IMR-90 (cell line): ENCODE measurements at regions not wholly inside any gene's neighbourhood (a gene's known extent, or its start where the extent isn't known, plus 50 kb on each side); places are given as distances from the start of the nearest gene placed in this dataset.

Experiments
- ATAC-seq: fragments of 200-7000 bp; cut with Tn5 transposase; 2 replicates; pipeline ENCODE4 v1.9.1; 2020; ENCODE audit warnings: low read depth, mild to moderate bottlenecking, moderate library complexity
- BruUV-seq: library from RNA; stranded (reverse); fragments of 400-500 nt; replicated peaks from 2 replicates; lab custom pipeline; 2021; lab: Mats Ljungman, UMichigan
- CTCF ChIA-PET: fragments of 300-600 bp; formaldehyde crosslinking; extraction: SDS; loops from one replicate; lab custom pipeline; 2021; ENCODE audit warnings: antibody characterized with exemption; lab: Yijun Ruan, JAX
- POLR2A ChIA-PET: fragments of 300-600 bp; sonication (Branson Sonifier 250); formaldehyde crosslinking; loops from one replicate; lab custom pipeline; 2022; ENCODE audit warnings: antibody characterized with exemption; ENCODE audit not compliant: unreplicated experiment; lab: Charles Lee
- DNase-seq: peaks from one replicate; pipeline ENCODE4 v3.0.0; 2013
- H2AFZ ChIP-seq: replicated peaks from 2 replicates; pipeline ENCODE3; 2013; ENCODE audit warnings: low read length, mild to moderate bottlenecking; ENCODE audit not compliant: poor library complexity
- H2AK5ac ChIP-seq: 2 replicates; pipeline ENCODE4 v1.6.1; 2013; ENCODE audit warnings: low read depth, low read length, inconsistent platforms
- H2AK9ac ChIP-seq: replicated peaks from 2 replicates; pipeline ENCODE3; 2013; ENCODE audit warnings: mild to moderate bottlenecking, low read depth, low read length, moderate library complexity; ENCODE audit not compliant: poor library complexity
- H2BK120ac ChIP-seq: 2 replicates; pipeline ENCODE4 v1.6.1; 2013; ENCODE audit warnings: low read depth, low read length, inconsistent platforms
- H2BK15ac ChIP-seq: 3 replicates; pipeline ENCODE4 v1.6.1; 2013; ENCODE audit warnings: low read depth, low read length, inconsistent platforms
- H2BK20ac ChIP-seq: 2 replicates; pipeline ENCODE4 v1.6.1; 2013; ENCODE audit warnings: low read depth, mild to moderate bottlenecking, inconsistent platforms, low read length, moderate library complexity
- H2BK5ac ChIP-seq: 2 replicates; pipeline ENCODE4 v1.6.1; 2013; ENCODE audit warnings: mild to moderate bottlenecking, low read depth, low read length, inconsistent platforms; ENCODE audit not compliant: poor library complexity, severe bottlenecking
- H3K14ac ChIP-seq: replicated peaks from 2 replicates; pipeline ENCODE4 v1.6.1; 2013; ENCODE audit warnings: low read depth, low read length, inconsistent platforms
- H3K18ac ChIP-seq: 2 replicates; pipeline ENCODE4 v1.6.1; 2013; ENCODE audit warnings: low read depth, low read length, control low read depth
- H3K23ac ChIP-seq: 2 replicates; pipeline ENCODE4 v1.6.1; 2013; ENCODE audit warnings: low read depth, low read length, inconsistent platforms
- H3K27ac ChIP-seq: 2 replicates; pipeline ENCODE4 v1.5.1; 2013; ENCODE audit warnings: mild to moderate bottlenecking, control low read depth, low read length; ENCODE audit not compliant: insufficient read depth
- H3K27me3 ChIP-seq: 2 replicates; pipeline ENCODE4 v1.6.1; 2013; ENCODE audit warnings: low read length; ENCODE audit not compliant: control insufficient read depth, insufficient read depth
- H3K36me3 ChIP-seq: 2 replicates; pipeline ENCODE4 v1.6.1; 2013; ENCODE audit warnings: low read length, mixed read lengths; ENCODE audit not compliant: control insufficient read depth, insufficient read depth
- H3K4ac ChIP-seq: 2 replicates; pipeline ENCODE4 v1.6.1; 2013; ENCODE audit warnings: low read depth, low read length, inconsistent platforms
- H3K4me1 ChIP-seq: 2 replicates; pipeline ENCODE4 v1.6.1; 2013; ENCODE audit warnings: low read length, mixed read lengths; ENCODE audit not compliant: control insufficient read depth, insufficient read depth
- H3K4me2 ChIP-seq: 2 replicates; pipeline ENCODE4 v1.6.1; 2013; ENCODE audit warnings: low read depth, mild to moderate bottlenecking, control low read depth, low read length, moderate library complexity
- H3K4me3 ChIP-seq: 2 replicates; pipeline ENCODE4 v1.5.1; 2013; ENCODE audit warnings: low read depth, mild to moderate bottlenecking, control low read depth, low read length, moderate library complexity; ENCODE audit not compliant: insufficient read depth
- H3K56ac ChIP-seq: 2 replicates; pipeline ENCODE4 v1.6.1; 2013; ENCODE audit warnings: low read length, inconsistent platforms; ENCODE audit not compliant: insufficient read depth; ENCODE audit errors: extremely low read depth
- H3K79me1 ChIP-seq, 2 experiments: 2 replicates each; pipeline ENCODE4 v1.6.1; 2013; ENCODE audit warnings: low read length in 2 of 2, inconsistent platforms in 1 of 2, low read depth in 1 of 2
- H3K9ac ChIP-seq: 2 replicates; pipeline ENCODE4 v1.6.1; 2013; ENCODE audit warnings: low read depth, low read length, control low read depth
- H3K9me1 ChIP-seq: 2 replicates; pipeline ENCODE4 v1.6.1; 2013; ENCODE audit warnings: low read length, inconsistent platforms; ENCODE audit not compliant: insufficient read depth
- H3K9me3 ChIP-seq: 2 replicates; pipeline ENCODE4 v1.6.1; 2013; ENCODE audit warnings: low read length; ENCODE audit not compliant: control insufficient read depth, insufficient read depth
- H4K20me1 ChIP-seq: 2 replicates; pipeline ENCODE4 v1.6.1; 2013; ENCODE audit warnings: low read length, inconsistent platforms; ENCODE audit not compliant: insufficient read depth
- H4K5ac ChIP-seq: 2 replicates; pipeline ENCODE4 v1.6.1; 2013; ENCODE audit warnings: mild to moderate bottlenecking, low read depth, low read length, control low read depth
- H4K8ac ChIP-seq, 2 experiments: 2 replicates each; pipeline ENCODE4 v1.6.1; 2013; ENCODE audit warnings: low read depth in 2 of 2, low read length in 2 of 2, control low read depth in 1 of 2, inconsistent platforms in 1 of 2
- H4K91ac ChIP-seq: 2 replicates; pipeline ENCODE4 v1.6.1; 2013; ENCODE audit warnings: low read depth, low read length, inconsistent platforms; ENCODE audit not compliant: insufficient read depth
- BHLHE40 ChIP-seq: fragments of 150-350 bp; IDR thresholded peaks from 2 replicates; pipeline ENCODE4 v1.6.1; 2016; ENCODE audit warnings: mild to moderate bottlenecking, low read depth, low read length
- CHD1 ChIP-seq: IDR thresholded peaks from 2 replicates; pipeline ENCODE4 v1.6.1; 2012; ENCODE audit warnings: low read depth, low read length, improper control_type of control experiment
- WGBS, 2 experiments: methylation state at CpG; one replicate each; pipeline versions ENCODE4 v1.1.5 to v1.1.7; 2013; ENCODE audit warnings: missing lambda C conversion rate in 2 of 2; ENCODE audit not compliant: insufficient read length in 1 of 2; ENCODE audit errors: extremely low coverage in 2 of 2; 5-methylcytosine and 5-hydroxymethylcytosine counted together
- dilution Hi-C: fragments of 300-500 bp; cut with HindIII; formaldehyde crosslinking; loops from one replicate; pipeline ENCODE4 v1.14.3; 2018; ENCODE audit warnings: low sequenced_read_pairs; ENCODE audit not compliant: unreplicated experiment
- in situ Hi-C: fragments of 300-500 bp; cut with MboI; formaldehyde crosslinking; loops from 3 replicates; pipeline ENCODE4 v1.14.3; 2019; ENCODE audit warnings: low sequenced_read_pairs, inconsistent platforms, mixed read lengths
- intact Hi-C: fragments of 100-400 bp; cut with micrococcal nuclease; formaldehyde crosslinking; loops from 2 replicates; pipeline ENCODE4 v1.10.0; 2022
- TF ChIP-seq, protein P1 (sequence below): fragments of 150-350 bp; IDR thresholded peaks from 2 replicates; pipeline ENCODE4 v1.6.1; 2017; ENCODE audit warnings: mild to moderate bottlenecking, antibody characterized with exemption, low read length, low read depth

DNA sequence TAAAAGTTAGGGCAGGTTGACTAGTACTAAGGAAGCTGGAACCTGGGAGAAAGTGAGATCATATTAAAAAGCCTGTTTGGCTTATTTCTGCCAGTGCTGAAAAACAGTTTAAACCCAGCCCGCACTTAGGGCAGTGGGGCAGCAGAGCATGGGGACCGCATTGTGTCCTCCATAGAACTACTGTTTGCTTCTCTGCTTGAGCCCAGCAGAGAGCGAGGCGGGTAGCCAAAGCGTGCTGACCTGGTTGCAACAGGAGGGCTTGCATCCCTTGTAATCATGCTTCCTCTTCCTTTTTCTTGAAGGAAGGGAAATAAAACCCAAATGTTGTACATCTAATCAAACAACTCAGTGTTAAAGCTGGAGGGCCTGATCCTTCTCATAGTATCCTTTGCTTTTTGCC lies 82.5 kb upstream of the HOXC13 start:
- H3K56ac ChIP-seq, result no peak overlapping the region
- no peak overlapping the region for H3K9ac ChIP-seq
- DNase-seq, result no peak
- H4K91ac ChIP-seq, result no peak overlapping the region
- no peak overlapping the region for H3K18ac ChIP-seq
- no peak overlapping the region for H3K4me3 ChIP-seq
- dilution Hi-C loops, result no loop called here
- H4K8ac ChIP-seq, result no peak overlapping the region
- BruUV-seq, result no TSS peak
- no peak overlapping the region for H3K23ac ChIP-seq
- no peak overlapping the region for H2BK15ac ChIP-seq
- H3K4me1 ChIP-seq, result no peaks in the 10 kb centered on the region
- H2BK120ac ChIP-seq, result no peak overlapping the region
- H3K9me1 ChIP-seq, result no peaks in the 10 kb centered on the region
- H3K27ac ChIP-seq, result no peak overlapping the region
- H3K9me3 ChIP-seq, result no peaks in the 10 kb centered on the region
- ChIA-PET CTCF (no interaction called here), POLR2A (no interaction called here)
- no peak overlapping the region for H2AFZ ChIP-seq
- 67% methylated on average over 1 of the region's 5 CpGs; no CpG with 5 or more reads in 1 of the 2 experiments for WGBS, 2 experiments
- intact Hi-C loops, result no loop called here
- no peak overlapping the region for H2AK5ac ChIP-seq
- no peak overlapping the region for H3K14ac ChIP-seq
- H4K20me1 ChIP-seq, result no peaks in the 10 kb centered on the region
- no peak overlapping the region for H2BK20ac ChIP-seq
- no peak for TF ChIP-seq BHLHE40
- no peak for TF ChIP-seq CHD1
- TF ChIP-seq, protein P1, sequence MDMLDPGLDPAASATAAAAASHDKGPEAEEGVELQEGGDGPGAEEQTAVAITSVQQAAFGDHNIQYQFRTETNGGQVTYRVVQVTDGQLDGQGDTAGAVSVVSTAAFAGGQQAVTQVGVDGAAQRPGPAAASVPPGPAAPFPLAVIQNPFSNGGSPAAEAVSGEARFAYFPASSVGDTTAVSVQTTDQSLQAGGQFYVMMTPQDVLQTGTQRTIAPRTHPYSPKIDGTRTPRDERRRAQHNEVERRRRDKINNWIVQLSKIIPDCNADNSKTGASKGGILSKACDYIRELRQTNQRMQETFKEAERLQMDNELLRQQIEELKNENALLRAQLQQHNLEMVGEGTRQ, result no peak
- no peaks in the 10 kb centered on the region for H3K36me3 ChIP-seq
- no peak overlapping the region for H3K4me2 ChIP-seq
- H3K4ac ChIP-seq, result no peak overlapping the region
- no peak overlapping the region for H2BK5ac ChIP-seq
- no peaks in the 10 kb centered on the region for H3K79me1 ChIP-seq
- in situ Hi-C loops, result no loop called here
- no peak overlapping the region for H4K5ac ChIP-seq
- no peak overlapping the region for H2AK9ac ChIP-seq
- H3K27me3 ChIP-seq, result peaks cover 14% of the 10 kb centered on the region
- ATAC-seq, result no peak
